OCI-LY1 (cell line): ENCODE measurements at regions not wholly inside any gene's neighbourhood (a gene's known extent, or its start where the extent isn't known, plus 50 kb on each side); places are given as distances from the start of the nearest gene placed in this dataset.

Experiments
- H2AFZ ChIP-seq: fragments of 200-600 bp; sonication (generic), shearing (Covaris generic); 2 replicates; pipeline ENCODE4 v1.6.0; 2014; ENCODE audit warnings: antibody characterized with exemption, mild to moderate bottlenecking, low read length
- H3F3A ChIP-seq: fragments of 200-600 bp; sonication (generic), shearing (Covaris generic); 2 replicates; pipeline ENCODE4 v1.6.0; 2014; ENCODE audit warnings: mild to moderate bottlenecking, antibody characterized with exemption, low read length, moderate library complexity; ENCODE audit not compliant: insufficient read depth
- H3K27ac ChIP-seq: fragments of 200-600 bp; sonication (generic); 2 replicates; pipeline ENCODE4 v1.5.1; 2014; ENCODE audit warnings: low read length, mixed run types, mild to moderate bottlenecking, low read depth; ENCODE audit not compliant: poor library complexity, severe bottlenecking
- H3K27me3 ChIP-seq: fragments of 200-600 bp; sonication (generic); 2 replicates; pipeline ENCODE4 v1.6.0; 2014; ENCODE audit warnings: antibody characterized with exemption, mild to moderate bottlenecking, low read length, moderate library complexity; ENCODE audit not compliant: insufficient read depth
- H3K36me3 ChIP-seq: fragments of 200-600 bp; sonication (generic); 2 replicates; pipeline ENCODE4 v1.6.1; 2014; ENCODE audit warnings: mild to moderate bottlenecking, antibody characterized with exemption, low read length, moderate library complexity, mixed read lengths; ENCODE audit not compliant: insufficient read depth
- H3K4me1 ChIP-seq: fragments of 200-600 bp; sonication (generic); 2 replicates; pipeline ENCODE4 v1.5.1; 2014; ENCODE audit warnings: mild to moderate bottlenecking, low read length, moderate library complexity; ENCODE audit not compliant: insufficient read depth, severe bottlenecking
- H3K4me2 ChIP-seq: fragments of 200-600 bp; sonication (generic), shearing (Covaris generic); 2 replicates; pipeline ENCODE4 v1.6.1; 2014; ENCODE audit warnings: low read length
- H3K4me3 ChIP-seq: fragments of 200-600 bp; sonication (generic); 2 replicates; pipeline ENCODE4 v1.5.1; 2014; ENCODE audit warnings: low read length, low read depth, mild to moderate bottlenecking, mixed read lengths; ENCODE audit not compliant: poor library complexity, severe bottlenecking
- H3K79me2 ChIP-seq: fragments of 200-600 bp; shearing (Covaris generic); 2 replicates; pipeline ENCODE4 v1.6.1; 2016; ENCODE audit warnings: mixed run types, low read length, mixed read lengths; ENCODE audit not compliant: insufficient read depth
- H3K9ac ChIP-seq: fragments of 200-600 bp; sonication (generic), shearing (Covaris generic); 2 replicates; pipeline ENCODE4 v1.6.1; 2014; ENCODE audit warnings: mild to moderate bottlenecking, low read length, mixed read lengths
- H3K9me2 ChIP-seq: fragments of 200-600 bp; sonication (generic), shearing (Covaris generic); 2 replicates; pipeline ENCODE4 v1.6.1; 2014; ENCODE audit warnings: low read depth, mild to moderate bottlenecking, low read length, mixed read lengths
- H3K9me3 ChIP-seq: fragments of 200-600 bp; shearing (Covaris generic); 2 replicates; pipeline ENCODE4 v1.6.1; 2014; ENCODE audit warnings: low read length, mixed read lengths
- H4K20me1 ChIP-seq: fragments of 200-600 bp; sonication (generic), shearing (Covaris generic); 2 replicates; pipeline ENCODE4 v1.6.0; 2016; ENCODE audit warnings: mild to moderate bottlenecking, low read length; ENCODE audit not compliant: insufficient read depth
- EZH2 ChIP-seq: fragments of 200-600 bp; sonication (generic), shearing (Covaris generic); IDR thresholded peaks from 2 replicates; pipeline ENCODE4 v1.8.0; 2017; ENCODE audit warnings: borderline replicate concordance, mixed run types, mild to moderate bottlenecking, antibody characterized with exemption, low read length, moderate library complexity, mixed read lengths
- TF ChIP-seq, protein P1 (sequence below): fragments of 200-600 bp; sonication (generic), shearing (Covaris generic); IDR thresholded peaks from 2 replicates; pipeline ENCODE4 v1.5.1; 2017; ENCODE audit warnings: mild to moderate bottlenecking, antibody characterized with exemption, low read length, moderate library complexity, mixed read lengths

DNA sequence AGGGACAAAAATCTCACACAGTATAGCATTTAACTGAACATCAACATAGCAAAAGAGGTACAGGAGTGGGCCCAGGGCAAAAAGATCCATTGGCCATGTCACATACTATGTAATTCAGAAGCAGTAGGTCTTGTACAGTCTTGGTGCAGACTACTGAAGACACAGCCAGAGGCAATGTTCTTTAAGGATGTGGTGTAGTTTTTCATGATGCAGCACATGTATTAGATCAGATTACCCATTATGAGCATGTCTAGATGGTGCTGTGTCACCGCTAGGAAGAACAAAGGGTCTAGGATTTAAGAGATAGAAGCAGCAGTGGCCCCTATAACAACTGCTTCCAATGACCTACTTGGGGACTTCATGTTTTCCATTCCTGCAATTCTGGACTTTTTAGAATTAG, 610.4 kb upstream of the MEF2C start:
- H3K27me3 ChIP-seq: no peaks in the 10 kb centered on the region
- TF ChIP-seq, protein P1, sequence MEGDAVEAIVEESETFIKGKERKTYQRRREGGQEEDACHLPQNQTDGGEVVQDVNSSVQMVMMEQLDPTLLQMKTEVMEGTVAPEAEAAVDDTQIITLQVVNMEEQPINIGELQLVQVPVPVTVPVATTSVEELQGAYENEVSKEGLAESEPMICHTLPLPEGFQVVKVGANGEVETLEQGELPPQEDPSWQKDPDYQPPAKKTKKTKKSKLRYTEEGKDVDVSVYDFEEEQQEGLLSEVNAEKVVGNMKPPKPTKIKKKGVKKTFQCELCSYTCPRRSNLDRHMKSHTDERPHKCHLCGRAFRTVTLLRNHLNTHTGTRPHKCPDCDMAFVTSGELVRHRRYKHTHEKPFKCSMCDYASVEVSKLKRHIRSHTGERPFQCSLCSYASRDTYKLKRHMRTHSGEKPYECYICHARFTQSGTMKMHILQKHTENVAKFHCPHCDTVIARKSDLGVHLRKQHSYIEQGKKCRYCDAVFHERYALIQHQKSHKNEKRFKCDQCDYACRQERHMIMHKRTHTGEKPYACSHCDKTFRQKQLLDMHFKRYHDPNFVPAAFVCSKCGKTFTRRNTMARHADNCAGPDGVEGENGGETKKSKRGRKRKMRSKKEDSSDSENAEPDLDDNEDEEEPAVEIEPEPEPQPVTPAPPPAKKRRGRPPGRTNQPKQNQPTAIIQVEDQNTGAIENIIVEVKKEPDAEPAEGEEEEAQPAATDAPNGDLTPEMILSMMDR: no peak
- TF ChIP-seq EZH2: no peak
- no peaks in the 10 kb centered on the region for H3K9me3 ChIP-seq
- H3F3A ChIP-seq: no peaks in the 10 kb centered on the region
- H3K9ac ChIP-seq: no peak overlapping the region
- H3K4me1 ChIP-seq: no peaks in the 10 kb centered on the region
- no peak overlapping the region for H3K27ac ChIP-seq
- no peak overlapping the region for H3K4me2 ChIP-seq
- no peaks in the 10 kb centered on the region for H3K79me2 ChIP-seq
- no peak overlapping the region for H3K4me3 ChIP-seq
- H3K9me2 ChIP-seq: no peaks in the 10 kb centered on the region
- no peak overlapping the region for H2AFZ ChIP-seq
- no peaks in the 10 kb centered on the region for H4K20me1 ChIP-seq
- no peaks in the 10 kb centered on the region for H3K36me3 ChIP-seq

DNA sequence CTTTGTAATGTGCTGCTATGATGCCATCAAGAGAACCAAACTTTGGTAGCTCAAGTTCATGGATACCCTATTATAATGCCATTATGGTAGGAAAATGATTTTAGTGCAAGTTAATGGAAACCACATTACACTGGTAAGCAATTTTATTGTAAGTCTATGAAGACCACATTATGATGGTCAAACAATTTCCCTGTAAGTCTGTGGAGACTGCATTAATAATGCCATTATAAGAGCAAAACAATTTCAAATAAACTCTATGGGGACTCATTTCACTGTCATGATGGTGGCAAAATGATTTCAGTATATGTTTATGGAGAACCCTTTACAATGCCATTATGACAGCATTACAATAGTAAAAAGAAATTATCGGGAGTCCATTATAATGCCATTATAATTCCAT, 602.0 kb upstream of the MEF2C start:
- Histone ChIP-seq H3K4me2 (no peak overlapping the region), H4K20me1 (no peaks in the 10 kb centered on the region), H3K9me2 (no peaks in the 10 kb centered on the region), H3K27me3 (no peaks in the 10 kb centered on the region), H3K79me2 (no peaks in the 10 kb centered on the region), H3K4me3 (no peak overlapping the region), H3F3A (no peaks in the 10 kb centered on the region), H3K4me1 (no peaks in the 10 kb centered on the region), H3K36me3 (no peaks in the 10 kb centered on the region), H3K27ac (no peak overlapping the region), H3K9ac (no peak overlapping the region), H2AFZ (no peak overlapping the region), H3K9me3 (no peaks in the 10 kb centered on the region; the same call in 1 of the 2 replicates)
- TF ChIP-seq, protein P1: no peak
- TF ChIP-seq EZH2: no peak

DNA sequence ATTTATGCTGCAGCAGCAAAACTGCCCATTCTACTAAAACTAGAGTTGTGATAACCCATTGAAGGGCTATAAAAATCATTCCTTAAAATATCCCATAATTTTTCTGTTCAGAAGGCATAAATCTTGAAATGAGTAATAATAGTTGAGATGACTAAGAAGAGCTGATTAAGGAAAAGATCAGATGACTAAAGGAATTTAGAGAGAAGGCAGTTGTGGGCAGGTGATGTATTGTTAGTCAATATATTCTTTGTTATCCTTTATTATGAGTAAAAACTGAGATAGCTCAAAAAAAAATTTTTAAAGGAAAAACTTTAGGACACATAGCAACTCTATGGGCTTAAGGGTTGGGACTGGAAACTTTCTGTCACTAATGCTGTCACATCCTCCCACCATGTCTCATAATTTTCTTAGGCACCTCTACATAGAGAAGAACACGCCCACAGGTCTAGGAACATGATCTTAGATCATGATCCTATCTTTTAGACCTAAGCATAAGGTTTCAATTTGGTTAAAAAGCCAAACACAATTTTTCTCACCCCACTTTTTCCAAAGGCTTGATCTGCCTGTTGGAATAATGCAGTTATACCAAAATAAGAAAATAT, 597.5 kb upstream of the MEF2C start:
- H3K27ac ChIP-seq: no peak overlapping the region
- H4K20me1 ChIP-seq: no peaks in the 10 kb centered on the region
- no peak overlapping the region for H3K4me2 ChIP-seq
- no peak overlapping the region for H3K9ac ChIP-seq
- H3F3A ChIP-seq: no peaks in the 10 kb centered on the region
- no peaks in the 10 kb centered on the region for H3K9me2 ChIP-seq
- H3K79me2 ChIP-seq: no peaks in the 10 kb centered on the region
- H3K36me3 ChIP-seq: no peaks in the 10 kb centered on the region
- TF ChIP-seq EZH2: no peak
- TF ChIP-seq, protein P1: no peak
- no peaks in the 10 kb centered on the region for H3K4me1 ChIP-seq
- H3K27me3 ChIP-seq: no peaks in the 10 kb centered on the region
- no peaks in the 10 kb centered on the region for H3K9me3 ChIP-seq
- H2AFZ ChIP-seq: no peak overlapping the region
- no peak overlapping the region for H3K4me3 ChIP-seq
